ENCODE measurements at regions not wholly inside any gene's neighbourhood (a gene's known extent, or its start where the extent isn't known, plus 50 kb on each side); places are given as distances from the start of the nearest gene placed in this dataset.
"Not testable (repeated sequence)": the region's sequence is repeated elsewhere in the genome, so short reads cannot be mapped to it uniquely, and the experiment has no call there.

DNA sequence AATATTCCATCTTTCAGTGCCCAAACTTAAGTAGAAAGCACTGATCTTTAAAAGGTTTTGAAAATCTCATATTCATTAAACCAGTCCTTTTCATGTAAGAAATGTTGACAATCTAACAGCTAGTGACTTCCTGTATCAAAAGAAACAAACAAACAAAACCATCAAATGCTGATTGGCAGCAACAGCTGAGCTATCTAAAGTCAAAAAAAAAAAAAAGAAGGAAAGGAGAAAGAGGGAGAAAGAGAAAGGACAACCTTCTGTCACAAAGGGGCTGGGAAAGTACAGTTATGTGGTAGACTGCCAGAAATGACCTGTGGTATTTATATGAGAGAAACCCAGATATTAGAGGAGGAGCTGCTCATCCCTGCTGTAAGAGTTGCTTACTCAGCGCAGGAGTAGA is 614.6 kb upstream of the SMIM31 start:
- H3K4me3 ChIP-seq (replicated peaks; ENCODE audit: low read depth, low read length), result no peak overlapping the region
- TF ChIP-seq, protein P1, sequence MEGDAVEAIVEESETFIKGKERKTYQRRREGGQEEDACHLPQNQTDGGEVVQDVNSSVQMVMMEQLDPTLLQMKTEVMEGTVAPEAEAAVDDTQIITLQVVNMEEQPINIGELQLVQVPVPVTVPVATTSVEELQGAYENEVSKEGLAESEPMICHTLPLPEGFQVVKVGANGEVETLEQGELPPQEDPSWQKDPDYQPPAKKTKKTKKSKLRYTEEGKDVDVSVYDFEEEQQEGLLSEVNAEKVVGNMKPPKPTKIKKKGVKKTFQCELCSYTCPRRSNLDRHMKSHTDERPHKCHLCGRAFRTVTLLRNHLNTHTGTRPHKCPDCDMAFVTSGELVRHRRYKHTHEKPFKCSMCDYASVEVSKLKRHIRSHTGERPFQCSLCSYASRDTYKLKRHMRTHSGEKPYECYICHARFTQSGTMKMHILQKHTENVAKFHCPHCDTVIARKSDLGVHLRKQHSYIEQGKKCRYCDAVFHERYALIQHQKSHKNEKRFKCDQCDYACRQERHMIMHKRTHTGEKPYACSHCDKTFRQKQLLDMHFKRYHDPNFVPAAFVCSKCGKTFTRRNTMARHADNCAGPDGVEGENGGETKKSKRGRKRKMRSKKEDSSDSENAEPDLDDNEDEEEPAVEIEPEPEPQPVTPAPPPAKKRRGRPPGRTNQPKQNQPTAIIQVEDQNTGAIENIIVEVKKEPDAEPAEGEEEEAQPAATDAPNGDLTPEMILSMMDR (IDR thresholded peaks at IDR 0.05; ENCODE audit: low read depth, low read length, missing control alignments), result no peak
- no peak for DNase-seq (ENCODE audit: extremely low read depth, low read depth)

GRCh38 chr4:164141755-164142375 is 612.1 kb upstream of the SMIM31 start:
- not testable (repeated sequence) for DNase-seq (ENCODE audit: extremely low read depth, low read depth)

DNA sequence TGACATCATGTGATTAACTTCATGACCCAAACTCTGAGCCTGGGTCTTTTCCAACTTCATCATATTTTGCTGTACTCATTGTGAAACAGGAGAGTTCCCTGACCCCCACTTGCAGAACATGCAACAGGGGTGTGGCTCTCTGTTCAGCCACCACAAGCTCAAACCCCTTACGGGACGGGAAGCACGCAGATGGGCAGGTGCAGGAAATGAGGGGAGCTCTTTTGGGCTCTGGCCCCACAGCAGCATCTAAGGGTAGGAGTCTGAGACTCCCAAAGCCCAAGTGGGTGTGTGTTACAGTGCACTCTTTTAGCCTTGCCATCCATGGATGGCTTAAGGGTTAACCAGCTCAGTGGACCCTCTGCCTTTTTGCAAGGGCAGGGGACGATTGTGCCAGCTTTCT is 599.5 kb upstream of the SMIM31 start:
- no peak for DNase-seq (ENCODE audit: extremely low read depth, low read depth)
- H3K4me3 ChIP-seq (replicated peaks; ENCODE audit: low read depth, low read length), result no peak overlapping the region
- TF ChIP-seq, protein P1 (IDR thresholded peaks at IDR 0.05; ENCODE audit: low read depth, low read length, missing control alignments), result no peak

More at GRCh38 chr4:164141755-164142375, 612.1 kb upstream of the SMIM31 start:
- not testable (repeated sequence) for H3K4me3 ChIP-seq (replicated peaks; ENCODE audit: low read depth, low read length)

- H3K4me3 ChIP-seq (replicated peaks; ENCODE audit: low read depth, low read length), result no peak overlapping the region
- DNase-seq (ENCODE audit: extremely low read depth, low read depth), result no peak
- TF ChIP-seq, protein P1 (IDR thresholded peaks at IDR 0.05; ENCODE audit: low read depth, low read length, missing control alignments), result no peak
Measured at GRCh38 chr4:164169591-164169990, 584.3 kb upstream of the SMIM31 start.

DNA sequence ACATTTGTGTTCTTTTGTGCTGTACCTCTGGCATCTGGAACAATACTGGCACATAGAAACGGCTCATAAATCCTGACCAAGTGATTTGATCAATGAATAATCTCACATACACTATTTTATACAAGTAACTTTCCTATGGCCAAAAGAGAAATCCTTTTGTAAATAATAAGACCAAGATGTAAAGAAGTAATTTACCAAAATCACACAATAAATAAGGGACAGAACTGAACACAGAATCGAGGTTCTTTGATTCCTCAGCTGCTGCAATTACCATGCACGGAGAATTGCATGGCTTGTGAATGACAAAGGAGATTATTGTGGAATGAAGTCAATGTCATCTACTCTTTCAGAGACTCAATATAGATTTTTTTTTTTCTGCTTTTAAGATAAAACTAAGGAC is 576.8 kb upstream of the SMIM31 start:
- no peak for DNase-seq (ENCODE audit: extremely low read depth, low read depth)
- H3K4me3 ChIP-seq (replicated peaks; ENCODE audit: low read depth, low read length), result no peak overlapping the region
- TF ChIP-seq, protein P1 (IDR thresholded peaks at IDR 0.05; ENCODE audit: low read depth, low read length, missing control alignments), result no peak

DNA sequence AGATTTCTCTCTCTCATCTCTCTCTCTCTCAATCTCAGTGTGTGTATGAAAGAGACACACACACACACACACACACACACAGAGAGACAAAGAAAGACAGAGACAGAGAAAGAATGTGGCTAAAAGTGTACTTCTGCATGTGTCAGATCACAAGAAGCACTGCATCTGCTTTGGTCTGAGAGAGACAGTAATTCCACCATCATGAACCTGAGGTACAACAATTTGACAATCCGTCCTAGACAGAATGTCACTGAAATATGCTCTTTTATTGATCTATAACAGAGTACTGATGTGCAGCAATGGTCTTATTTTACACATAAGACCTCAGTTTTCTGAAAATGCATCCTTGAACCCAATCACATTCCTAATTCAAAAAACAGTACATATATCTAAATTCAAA is 576.2 kb upstream of the SMIM31 start:
- no peak for DNase-seq (ENCODE audit: extremely low read depth, low read depth)
- TF ChIP-seq, protein P1 (IDR thresholded peaks at IDR 0.05; ENCODE audit: low read depth, low read length, missing control alignments), result no peak
- H3K4me3 ChIP-seq (replicated peaks; ENCODE audit: low read depth, low read length), result no peak overlapping the region

DNA sequence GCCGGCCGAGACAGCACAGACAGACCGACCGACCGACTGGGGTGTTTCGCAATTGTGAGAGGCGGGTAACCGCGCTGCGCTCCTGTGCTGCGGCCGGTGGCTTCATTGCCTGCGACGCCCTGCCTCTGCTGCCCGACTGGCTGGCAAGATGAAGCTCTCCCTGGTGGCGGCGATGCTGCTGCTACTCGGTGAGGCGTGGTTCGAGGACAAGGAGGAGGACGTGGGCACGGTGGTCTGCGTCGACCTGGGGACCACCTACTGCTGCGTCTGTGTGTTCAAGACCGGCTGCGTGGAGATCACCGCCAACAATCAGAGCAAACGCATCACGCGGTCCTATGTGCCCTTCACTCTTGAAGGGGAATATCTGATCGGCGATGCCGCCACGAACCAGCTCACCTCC is 565.7 kb upstream of the SMIM31 start:
- no peak for DNase-seq (ENCODE audit: extremely low read depth, low read depth)
- TF ChIP-seq, protein P1 (IDR thresholded peaks at IDR 0.05; ENCODE audit: low read depth, low read length, missing control alignments), result no peak

More for the DNA sequence above, 565.7 kb upstream of the SMIM31 start:
- H3K4me3 ChIP-seq (replicated peaks; ENCODE audit: low read depth, low read length), result no peak overlapping the region
